Astrocyte (in vitro differentiated cells and primary cell): ENCODE measurements at regions not wholly inside any gene's neighbourhood (a gene's known extent, or its start where the extent isn't known, plus 50 kb on each side); places are given as distances from the start of the nearest gene placed in this dataset.

ENCODE experiments used
- DNase-seq: peaks from one replicate; pipeline ENCODE4 v3.0.0-alpha.2; 2010; ENCODE audit warnings: low read depth
- FAIRE-seq: peaks from 2 replicates; lab custom pipeline; 2011; peaks lifted over from hg19 to GRCh38; lab: Jason Lieb, UNC
- H2AFZ ChIP-seq: 2 replicates; pipeline ENCODE4 v1.6.0; 2012; ENCODE audit warnings: low read depth, low read length, inconsistent platforms
- H3K27ac ChIP-seq: 2 replicates; pipeline ENCODE4 v1.5.1; 2011; ENCODE audit warnings: low read depth, low read length, inconsistent platforms
- H3K27me3 ChIP-seq: 2 replicates; pipeline ENCODE4 v1.6.0; 2011; ENCODE audit warnings: low read length, inconsistent platforms; ENCODE audit not compliant: insufficient read depth
- H3K36me3 ChIP-seq: 2 replicates; pipeline ENCODE4 v1.5.1; 2011; ENCODE audit warnings: low read length, inconsistent platforms; ENCODE audit not compliant: insufficient read depth
- H3K4me1 ChIP-seq: 2 replicates; pipeline ENCODE4 v1.5.1; 2011; ENCODE audit warnings: low read length, inconsistent platforms; ENCODE audit not compliant: insufficient read depth
- H3K4me2 ChIP-seq: 2 replicates; pipeline ENCODE4 v1.6.0; 2012; ENCODE audit warnings: low read length, inconsistent platforms
- H3K4me3 ChIP-seq: 2 replicates; pipeline ENCODE4 v1.5.1; 2011; ENCODE audit warnings: low read depth, mild to moderate bottlenecking, low read length, inconsistent platforms; ENCODE audit not compliant: insufficient read depth
- H3K79me2 ChIP-seq: 2 replicates; pipeline ENCODE4 v1.6.0; 2012; ENCODE audit warnings: mild to moderate bottlenecking, low read length, inconsistent platforms; ENCODE audit not compliant: insufficient read depth
- H3K9ac ChIP-seq: 2 replicates; pipeline ENCODE4 v1.6.0; 2012; ENCODE audit warnings: mild to moderate bottlenecking, low read length, inconsistent platforms
- H3K9me3 ChIP-seq: 2 replicates; pipeline ENCODE4 v1.5.1; 2012; ENCODE audit warnings: low read depth, mild to moderate bottlenecking, low read length, inconsistent platforms; ENCODE audit not compliant: insufficient read depth
- H4K20me1 ChIP-seq: 2 replicates; pipeline ENCODE4 v1.6.0; 2012; ENCODE audit warnings: low read length, inconsistent platforms; ENCODE audit not compliant: insufficient read depth
- H3K27ac Mint-ChIP-seq: one replicate; pipeline ENCODE4 v1.8.0; 2021; ENCODE audit warnings: mild to moderate bottlenecking, mixed read lengths; ENCODE audit not compliant: unreplicated experiment
- H3K27me3 Mint-ChIP-seq: one replicate; pipeline ENCODE4 v1.8.0; 2021; ENCODE audit warnings: low read depth, mixed read lengths; ENCODE audit not compliant: unreplicated experiment
- H3K36me3 Mint-ChIP-seq: one replicate; pipeline ENCODE4 v1.8.0; 2021; ENCODE audit warnings: low read depth, mixed read lengths; ENCODE audit not compliant: unreplicated experiment
- H3K4me1 Mint-ChIP-seq: one replicate; pipeline ENCODE4 v1.8.0; 2021; ENCODE audit warnings: low read depth, mixed read lengths; ENCODE audit not compliant: unreplicated experiment
- H3K4me3 Mint-ChIP-seq: one replicate; pipeline ENCODE4 v1.8.0; 2021; ENCODE audit warnings: mild to moderate bottlenecking, moderate library complexity, mixed read lengths; ENCODE audit not compliant: unreplicated experiment
- H3K9me3 Mint-ChIP-seq: one replicate; pipeline ENCODE4 v1.8.0; 2021; ENCODE audit warnings: mild to moderate bottlenecking, mixed read lengths; ENCODE audit not compliant: unreplicated experiment
- CTCF ChIP-seq: IDR thresholded peaks from 2 replicates; pipeline ENCODE4 v1.5.1; 2011; ENCODE audit warnings: low read depth, mild to moderate bottlenecking, inconsistent platforms, low read length, moderate library complexity; ENCODE audit not compliant: insufficient read depth
- EZH2 ChIP-seq: IDR thresholded peaks from 2 replicates; pipeline ENCODE4 v1.6.1; 2012; ENCODE audit warnings: mild to moderate bottlenecking, low read length, inconsistent platforms; ENCODE audit not compliant: insufficient read depth

- Mint-ChIP-seq H3K4me3 (no peak overlapping the region), H3K36me3 (no peaks in the 10 kb centered on the region), H3K9me3 (no peaks in the 10 kb centered on the region), H3K4me1 (peaks cover 7% of the 10 kb centered on the region), H3K27ac (peak overlapping the region; percentile 72), H3K27me3 (no peaks in the 10 kb centered on the region)
- no peaks in the 10 kb centered on the region for H3K79me2 ChIP-seq
- no peak overlapping the region for H3K27ac ChIP-seq
- H2AFZ ChIP-seq: no peak overlapping the region
- H3K9me3 ChIP-seq: no peaks in the 10 kb centered on the region
- TF ChIP-seq CTCF (no peak), EZH2 (no peak)
- H3K27me3 ChIP-seq: no peaks in the 10 kb centered on the region
- H3K4me2 ChIP-seq: no peak overlapping the region
- H4K20me1 ChIP-seq: no peaks in the 10 kb centered on the region
- H3K36me3 ChIP-seq: no peaks in the 10 kb centered on the region
- no peaks in the 10 kb centered on the region for H3K4me1 ChIP-seq
- no peak overlapping the region for H3K4me3 ChIP-seq
- H3K9ac ChIP-seq: no peak overlapping the region
- FAIRE-seq (no peak), DNase-seq (peak; percentile 51)
These were observed 717.8 kb downstream of the SORCS3 start for GRCh38 chr10:105358911-105359310.

- Histone ChIP-seq H4K20me1 (no peaks in the 10 kb centered on the region), H2AFZ (no peak overlapping the region), H3K79me2 (no peaks in the 10 kb centered on the region), H3K27ac (no peak overlapping the region), H3K4me1 (no peaks in the 10 kb centered on the region), H3K9me3 (no peaks in the 10 kb centered on the region), H3K4me3 (no peak overlapping the region), H3K36me3 (no peaks in the 10 kb centered on the region), H3K9ac (no peak overlapping the region), H3K4me2 (no peak overlapping the region), H3K27me3 (no peaks in the 10 kb centered on the region)
- no peaks in the 10 kb centered on the region for H3K36me3 Mint-ChIP-seq
- peaks cover 7% of the 10 kb centered on the region for H3K4me1 Mint-ChIP-seq
- H3K27me3 Mint-ChIP-seq: peaks cover 10% of the 10 kb centered on the region
- DNase-seq (no peak), FAIRE-seq (no peak)
- H3K4me3 Mint-ChIP-seq: no peak overlapping the region
- H3K9me3 Mint-ChIP-seq: no peaks in the 10 kb centered on the region
- H3K27ac Mint-ChIP-seq: no peak overlapping the region
- no peak for TF ChIP-seq CTCF
- no peak for TF ChIP-seq EZH2
These were observed 715.5 kb downstream of the SORCS3 start for GRCh38 chr10:105356626-105357025.

- Histone ChIP-seq H3K27me3 (no peaks in the 10 kb centered on the region), H2AFZ (no peak overlapping the region), H3K4me3 (no peak overlapping the region), H3K79me2 (no peaks in the 10 kb centered on the region), H3K36me3 (no peaks in the 10 kb centered on the region), H3K9me3 (no peaks in the 10 kb centered on the region), H3K4me1 (no peaks in the 10 kb centered on the region), H4K20me1 (no peaks in the 10 kb centered on the region), H3K27ac (no peak overlapping the region), H3K9ac (no peak overlapping the region), H3K4me2 (no peak overlapping the region)
- H3K27me3 Mint-ChIP-seq: peaks cover 10% of the 10 kb centered on the region
- FAIRE-seq: no peak
- peaks cover 4% of the 10 kb centered on the region for H3K4me1 Mint-ChIP-seq
- DNase-seq: no peak
- no peak overlapping the region for H3K27ac Mint-ChIP-seq
- TF ChIP-seq CTCF (no peak), EZH2 (no peak)
- H3K4me3 Mint-ChIP-seq: no peak overlapping the region
- H3K9me3 Mint-ChIP-seq: no peaks in the 10 kb centered on the region
- no peaks in the 10 kb centered on the region for H3K36me3 Mint-ChIP-seq
These were observed 712.9 kb downstream of the SORCS3 start for GRCh38 chr10:105354010-105354409.
